SH-SY5Y (cell line): ENCODE measurements at regions not wholly inside any gene's neighbourhood (a gene's known extent, or its start where the extent isn't known, plus 50 kb on each side); places are given as distances from the start of the nearest gene placed in this dataset.

ENCODE experiments used
- GATA2 ChIP-seq: IDR thresholded peaks from 2 replicates; pipeline ENCODE4 v1.6.1; 2011; ENCODE audit warnings: mild to moderate bottlenecking, low read depth, low read length
- GATA3 ChIP-seq: IDR thresholded peaks from 2 replicates; pipeline ENCODE4 v1.6.1; 2011; ENCODE audit warnings: low read depth, mild to moderate bottlenecking, low read length, moderate library complexity

DNA sequence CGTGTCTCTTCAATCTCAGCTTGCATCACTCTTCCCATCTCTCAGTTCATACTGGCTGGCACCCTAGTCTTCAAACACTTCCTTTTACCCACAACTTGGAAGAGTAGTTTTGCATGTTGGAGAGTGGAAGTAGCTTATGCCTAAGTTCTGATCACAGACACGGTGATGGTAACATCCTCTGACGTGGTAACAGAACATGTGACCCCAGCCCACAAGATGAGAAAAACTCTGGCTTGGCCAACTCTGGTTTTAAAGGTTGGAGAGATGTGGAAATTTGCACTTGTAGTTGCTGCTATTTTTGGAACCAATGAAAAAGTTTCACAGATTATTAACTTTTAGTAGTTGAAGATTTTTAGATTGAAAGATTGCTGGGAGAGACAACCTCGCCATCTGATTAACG is 155.4 kb upstream of the SLC35G4 start:
- no peak for TF ChIP-seq GATA3
- no peak for TF ChIP-seq GATA2

DNA sequence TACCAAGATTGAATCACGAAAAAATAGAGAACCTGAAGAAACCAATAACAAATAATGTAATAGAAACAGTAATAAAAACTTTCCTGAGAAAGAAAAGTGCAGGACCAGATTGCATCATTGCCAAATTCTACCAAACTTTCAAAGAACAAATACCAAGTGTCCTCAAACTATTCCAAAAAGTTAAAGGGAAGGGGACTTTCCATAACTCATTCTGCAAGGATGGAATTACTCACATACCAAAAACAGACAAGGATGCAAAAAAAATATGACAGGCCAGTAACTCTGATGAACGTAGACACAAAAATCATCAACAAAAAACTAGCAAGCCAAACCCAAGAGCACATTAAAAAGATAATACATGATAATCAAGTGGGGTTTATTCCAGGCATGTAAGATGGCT is 172.3 kb upstream of the SLC35G4 start:
- TF ChIP-seq GATA2 (no peak), GATA3 (no peak)

DNA sequence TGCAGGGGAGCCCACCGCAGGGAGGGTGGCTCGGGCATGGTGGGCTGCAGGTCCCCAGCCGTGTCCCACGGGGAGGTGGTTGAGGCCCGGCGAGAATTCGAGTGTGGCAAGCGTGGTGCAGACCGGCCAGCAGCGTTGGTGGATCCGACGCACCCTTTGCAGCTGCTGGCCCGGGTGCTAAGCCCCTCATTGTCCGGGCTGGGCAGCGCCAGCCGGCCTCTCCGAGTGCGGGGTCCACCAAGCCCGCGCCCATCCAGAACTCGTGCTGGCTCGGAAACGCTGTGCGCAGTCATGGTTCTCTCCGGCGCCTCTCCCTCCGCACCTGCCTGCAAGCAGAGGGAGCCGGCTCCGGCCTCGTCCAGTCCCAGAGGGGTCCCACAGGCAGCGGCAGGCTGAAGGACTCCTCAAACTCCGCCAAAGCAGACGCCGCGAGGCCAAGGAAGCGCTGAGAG is 177.0 kb upstream of the SLC35G4 start:
- TF ChIP-seq GATA3 (no peak), GATA2 (no peak)

DNA sequence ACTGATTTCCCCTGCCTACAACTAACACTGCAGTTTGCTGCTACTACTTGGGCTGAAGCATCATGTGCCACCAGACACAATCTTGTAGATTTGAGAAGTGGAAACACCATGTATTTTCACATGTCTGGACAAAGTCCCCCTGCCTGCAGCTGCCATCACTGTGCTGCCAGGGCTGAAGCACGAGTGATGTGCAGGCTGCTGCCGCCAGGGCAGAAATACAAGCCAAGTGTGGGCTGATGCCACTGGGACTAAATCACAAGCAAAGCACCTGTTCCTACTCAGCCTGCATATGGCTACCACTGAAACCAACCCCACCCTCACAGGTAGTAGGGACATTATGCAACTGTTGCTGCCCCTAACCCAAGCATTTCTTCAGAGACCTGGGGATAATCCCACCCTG is 179.5 kb upstream of the SLC35G4 start:
- no peak for TF ChIP-seq GATA3
- TF ChIP-seq GATA2 = no peak

DNA sequence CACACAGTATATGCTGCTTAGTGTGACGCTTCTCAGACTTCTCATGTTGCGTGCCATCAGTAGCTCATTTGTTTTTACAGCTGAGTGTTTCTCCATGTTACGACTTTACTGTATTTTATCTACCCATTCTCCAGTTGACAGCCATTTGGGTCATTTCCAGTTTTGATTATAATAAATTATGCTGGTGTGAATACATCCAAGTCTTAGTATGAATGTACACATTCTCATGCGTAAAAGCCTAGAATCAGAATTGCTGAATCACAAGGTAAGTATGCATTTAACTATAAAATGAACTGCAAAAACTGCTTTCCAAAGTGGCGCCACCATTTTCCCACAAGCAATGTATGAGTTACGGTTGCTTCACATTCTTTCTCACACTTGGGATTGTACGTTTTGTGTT is 184.2 kb upstream of the SLC35G4 start:
- TF ChIP-seq GATA2 (no peak), GATA3 (no peak)

DNA sequence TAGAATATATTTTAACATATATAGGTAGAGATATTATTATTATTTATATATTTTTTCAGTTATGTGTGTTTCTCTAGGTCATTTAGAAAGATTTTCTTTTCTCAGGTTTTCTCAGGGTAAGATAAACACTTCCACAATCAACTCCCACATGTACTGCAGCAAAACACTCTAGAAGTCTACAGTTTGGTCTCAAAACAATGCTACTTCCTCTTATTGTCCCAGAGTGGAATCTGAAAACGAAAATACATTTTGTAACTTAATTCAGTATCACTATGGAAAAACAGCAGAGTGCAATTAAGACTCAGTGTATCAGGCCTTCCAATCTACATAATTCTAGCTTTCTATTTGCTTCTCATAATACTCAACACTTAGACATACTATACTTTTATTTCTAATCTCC is 190.1 kb upstream of the SLC35G4 start:
- TF ChIP-seq GATA3 (no peak), GATA2 (no peak)

DNA sequence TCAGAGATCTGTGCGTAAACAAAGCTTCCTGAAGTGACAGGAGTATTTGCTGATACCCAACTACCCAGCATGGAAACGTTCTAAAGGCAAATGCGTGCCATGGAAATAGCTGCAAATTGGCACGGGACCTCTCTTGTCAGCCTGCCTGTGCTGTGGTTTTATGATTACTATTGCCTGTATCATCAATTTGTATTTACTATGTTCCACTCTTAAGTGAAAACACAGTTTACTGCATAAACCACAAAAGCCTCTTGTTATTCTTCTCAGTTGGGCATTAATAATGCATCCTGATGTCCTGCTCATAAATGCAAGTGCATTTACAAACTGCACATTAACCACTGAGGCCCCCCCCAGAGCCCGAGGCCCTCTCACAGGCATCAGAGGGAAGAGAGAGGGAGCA is 196.6 kb upstream of the SLC35G4 start:
- no peak for TF ChIP-seq GATA2
- no peak for TF ChIP-seq GATA3

DNA sequence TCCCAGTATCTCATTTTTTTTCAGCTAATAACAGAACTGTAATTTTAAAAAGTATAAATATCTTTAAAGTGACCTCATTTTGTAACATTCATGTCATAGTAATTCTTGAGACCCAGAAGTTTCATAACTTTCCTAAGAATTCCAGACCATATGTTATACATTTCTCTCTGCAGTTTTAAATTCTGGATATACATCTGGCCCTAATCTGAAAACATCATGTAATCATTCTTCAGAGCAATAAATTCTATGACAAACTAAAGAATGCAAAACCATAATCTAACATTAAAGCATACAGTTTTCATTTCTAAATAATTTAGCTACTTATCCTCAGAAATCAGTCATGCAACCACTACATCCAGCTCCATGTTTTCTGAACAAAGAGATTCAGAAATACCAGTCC is 198.3 kb upstream of the SLC35G4 start:
- TF ChIP-seq GATA3 (no peak), GATA2 (no peak)

DNA sequence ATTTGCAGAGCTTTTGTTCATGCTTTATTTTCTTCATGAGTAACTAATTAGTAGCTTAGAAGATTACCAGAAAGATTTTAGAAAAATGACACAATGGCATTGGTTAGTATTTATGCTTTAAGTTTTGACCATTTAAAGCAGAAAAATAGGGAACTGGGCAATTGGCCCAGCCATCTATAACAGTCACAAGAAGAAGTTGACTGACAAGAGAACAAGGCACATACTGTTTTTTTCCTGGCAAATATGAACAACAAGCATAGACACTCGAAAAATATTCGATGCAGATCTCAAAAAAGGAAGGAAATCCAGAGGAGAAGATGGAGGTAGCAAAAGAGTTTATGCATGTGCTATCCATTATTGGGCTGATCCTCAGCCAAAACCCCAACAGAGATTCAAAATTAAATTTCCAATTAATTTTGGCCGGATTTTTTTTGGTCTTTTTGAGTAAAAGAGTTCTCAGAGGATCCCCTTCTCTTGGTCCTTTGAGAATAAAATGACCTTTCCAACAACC is 200.8 kb upstream of the SLC35G4 start:
- TF ChIP-seq GATA2 (no peak), GATA3 (no peak)

DNA sequence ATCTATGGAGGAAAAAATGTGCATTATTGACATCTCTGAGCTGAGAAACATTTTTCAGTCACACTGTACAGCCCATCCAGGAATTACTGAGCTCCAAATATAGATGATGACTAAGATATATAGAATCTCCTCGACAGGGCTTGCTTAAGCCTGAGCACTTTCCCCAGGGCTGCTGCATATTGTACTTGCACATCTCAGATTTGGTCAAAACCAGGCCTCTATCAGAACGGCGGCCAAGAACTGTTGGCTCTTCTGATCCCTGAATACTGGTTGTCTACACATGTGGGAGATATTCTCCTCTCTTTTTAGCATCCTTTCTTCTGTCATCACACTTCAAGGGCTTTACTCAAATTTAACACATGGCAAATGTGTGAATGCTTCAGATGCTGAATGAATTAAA is 201.5 kb upstream of the SLC35G4 start:
- TF ChIP-seq GATA2 (no peak), GATA3 (no peak)

DNA sequence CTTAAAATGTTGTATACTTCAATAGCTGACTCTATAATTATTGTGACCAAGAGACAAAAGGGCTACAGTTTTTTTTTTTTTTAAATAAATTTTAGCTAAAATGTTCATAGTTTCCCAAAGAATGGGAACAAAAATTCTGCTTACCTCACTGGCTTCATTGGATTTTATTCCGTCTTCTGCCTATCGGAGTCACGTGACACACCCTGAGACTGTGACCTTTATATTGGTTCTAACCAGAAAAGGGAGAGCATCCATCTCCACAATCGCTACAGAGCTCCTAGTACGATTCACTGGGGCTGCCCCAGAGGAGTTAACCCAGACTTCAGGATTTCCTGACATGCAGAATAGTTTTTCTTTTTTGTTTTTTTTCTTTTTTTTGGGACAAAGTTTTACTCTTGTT is 203.6 kb upstream of the SLC35G4 start:
- TF ChIP-seq GATA2 = no peak
- no peak for TF ChIP-seq GATA3

DNA sequence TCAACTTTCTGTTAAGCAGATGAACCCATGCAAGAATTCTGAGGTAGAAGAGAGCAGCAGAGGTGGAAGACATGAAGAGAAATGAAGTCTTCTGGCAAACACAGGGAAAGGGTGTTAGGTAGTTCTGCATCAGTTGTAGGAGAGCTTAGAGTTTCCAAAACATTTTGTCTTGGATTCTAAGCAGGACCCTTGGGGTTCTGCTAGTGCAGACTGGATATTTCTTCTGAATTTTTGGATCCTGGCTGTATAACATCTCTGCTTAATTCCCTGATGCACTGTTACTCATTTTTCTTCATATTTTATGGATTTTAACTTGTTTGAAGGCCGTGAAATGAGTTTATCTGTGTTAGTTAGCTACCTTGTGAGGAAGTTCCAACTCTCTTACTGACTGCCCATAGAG is 208.7 kb upstream of the SLC35G4 start:
- no peak for TF ChIP-seq GATA2
- no peak for TF ChIP-seq GATA3

DNA sequence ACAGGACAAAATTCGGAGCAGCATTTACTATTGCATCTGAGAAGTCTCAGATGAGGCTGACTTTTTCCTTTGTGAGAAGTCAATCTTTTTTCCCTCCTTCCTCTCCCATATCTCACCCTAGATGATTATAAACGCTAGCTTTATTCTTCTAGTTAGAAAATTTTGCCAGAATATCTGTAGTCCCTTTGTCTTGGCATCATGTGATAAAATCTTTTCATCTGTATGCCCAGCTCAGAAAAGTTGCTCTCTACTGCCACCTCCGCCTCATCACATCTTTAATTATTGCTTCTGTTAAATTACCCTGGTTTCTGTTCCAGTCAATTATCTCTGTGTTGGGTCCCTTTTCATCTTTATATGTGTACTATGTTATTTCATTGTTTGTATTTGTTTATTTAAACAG is 210.8 kb upstream of the SLC35G4 start:
- no peak for TF ChIP-seq GATA2
- no peak for TF ChIP-seq GATA3

DNA sequence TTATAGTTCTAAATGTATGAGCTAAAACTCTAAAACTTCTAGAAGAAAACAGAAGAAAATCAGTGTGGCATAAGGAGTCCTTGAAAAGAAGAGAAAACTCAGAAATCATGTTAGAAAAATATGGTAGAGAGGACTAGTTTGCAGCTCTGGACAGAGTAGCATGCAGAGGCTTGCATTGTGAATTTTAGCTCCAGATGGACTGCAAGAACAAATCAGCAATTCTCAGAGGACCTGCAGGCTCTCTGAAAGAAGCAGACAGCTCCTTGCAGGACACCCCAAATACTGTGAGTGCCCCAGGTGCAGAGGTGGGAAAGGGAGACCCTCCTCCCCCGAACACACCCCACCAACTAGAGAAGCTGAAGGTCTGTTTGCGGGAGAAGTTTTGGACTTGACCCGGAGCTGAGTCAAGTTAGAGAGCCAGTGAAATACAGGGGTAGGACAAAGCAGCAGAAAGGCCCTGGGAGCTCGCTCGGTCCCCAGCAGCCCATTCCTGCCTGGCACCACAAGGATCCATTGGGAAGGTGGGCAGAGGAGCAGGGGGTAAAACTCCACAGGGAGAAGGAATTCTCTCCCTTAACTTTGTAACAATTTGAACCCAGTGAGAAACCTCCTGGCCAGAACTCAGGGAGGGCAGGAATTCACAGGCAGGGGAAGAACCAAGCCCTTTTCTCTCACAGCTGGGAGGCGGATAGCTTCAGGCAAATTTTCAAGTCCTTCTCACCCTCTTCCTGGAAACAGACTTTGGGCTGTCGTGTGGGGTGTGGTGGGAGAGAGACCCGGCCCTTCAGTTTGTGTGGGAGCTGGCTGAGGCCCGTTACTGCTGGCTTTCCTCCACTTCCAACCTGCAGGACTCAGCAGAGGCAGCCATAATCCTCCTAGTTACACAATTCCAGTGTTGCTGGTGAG is 216.2 kb upstream of the SLC35G4 start:
- TF ChIP-seq GATA3 (no peak), GATA2 (no peak)

DNA sequence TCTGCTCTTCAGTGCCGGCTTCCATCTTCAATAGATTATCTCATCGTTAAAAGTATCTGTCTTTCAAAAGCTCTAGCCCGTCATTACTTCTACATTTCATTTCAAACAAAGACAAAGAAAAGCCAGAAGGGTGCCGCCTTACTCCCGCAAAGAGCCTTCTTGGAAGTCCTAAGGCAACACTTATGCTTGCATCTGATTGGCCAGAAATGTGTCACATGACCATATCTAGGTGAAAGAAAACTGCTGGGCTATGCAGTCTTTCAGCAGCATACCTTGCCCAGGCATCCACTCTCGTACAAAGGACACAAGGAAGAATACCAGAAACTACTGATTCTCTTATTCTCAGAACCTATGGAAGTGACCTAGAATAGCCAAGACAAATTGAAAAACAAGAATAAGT is 217.1 kb upstream of the SLC35G4 start:
- TF ChIP-seq GATA2 (no peak), GATA3 (no peak)

DNA sequence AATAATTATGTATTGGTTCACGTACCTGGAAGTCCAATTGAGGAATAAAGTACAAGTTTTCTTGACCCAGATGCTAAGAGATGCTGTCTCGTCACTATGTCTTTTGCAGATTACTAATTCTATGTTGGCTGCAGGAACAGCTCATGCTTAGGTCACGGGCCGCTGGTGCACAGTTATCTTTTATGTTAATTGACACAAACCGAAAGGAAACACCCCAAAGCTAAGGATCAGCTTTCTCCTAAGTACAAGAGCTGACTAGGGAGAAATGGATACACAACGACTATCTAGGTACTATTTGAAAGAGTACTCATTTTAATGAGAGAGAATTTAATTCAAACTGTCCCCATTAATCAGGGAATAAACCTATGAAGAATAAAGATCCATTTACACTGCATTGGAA is 217.7 kb upstream of the SLC35G4 start:
- TF ChIP-seq GATA2 (no peak), GATA3 (no peak)
